Epidermal melanocyte (primary cell): ENCODE measurements at regions not wholly inside any gene's neighbourhood (a gene's known extent, or its start where the extent isn't known, plus 50 kb on each side); places are given as distances from the start of the nearest gene placed in this dataset.
"Not testable (repeated sequence)": the region's sequence is repeated elsewhere in the genome, so short reads cannot be mapped to it uniquely, and the experiment has no call there.

Source experiments
- DNase-seq: peaks from one replicate; pipeline ENCODE4 v3.0.0; 2011; ENCODE audit warnings: low spot score; ENCODE audit not compliant: insufficient read length

- DNase-seq: no peak
These were observed 367.0 kb upstream of the FANCL start for GRCh38 chr2:58608146-58608545.

- DNase-seq: no peak
These were observed 366.3 kb upstream of the FANCL start for GRCh38 chr2:58607448-58607847.

GRCh38 chr2:58606799-58607198, 365.7 kb upstream of the FANCL start:
- DNase-seq: no peak

- no peak for DNase-seq
These were observed 363.0 kb upstream of the FANCL start for GRCh38 chr2:58604096-58604495.

GRCh38 chr2:58601017-58601416, 359.9 kb upstream of the FANCL start:
- DNase-seq: no peak

- DNase-seq: no peak
These were observed 357.0 kb upstream of the FANCL start for GRCh38 chr2:58598171-58598570.

- no peak for DNase-seq
These were observed 354.6 kb upstream of the FANCL start for GRCh38 chr2:58595714-58596113.

- no peak for DNase-seq
These were observed 353.6 kb upstream of the FANCL start for GRCh38 chr2:58594762-58595161.

- no peak for DNase-seq
These were observed 353.1 kb upstream of the FANCL start for GRCh38 chr2:58594175-58594574.

- not testable (repeated sequence) for DNase-seq
These were observed 345.1 kb upstream of the FANCL start for GRCh38 chr2:58586178-58586577.

- DNase-seq: no peak
These were observed 344.1 kb upstream of the FANCL start for GRCh38 chr2:58585233-58585632.

GRCh38 chr2:58584606-58585118, 343.5 kb upstream of the FANCL start:
- DNase-seq: no peak

GRCh38 chr2:58578276-58578675, 337.2 kb upstream of the FANCL start:
- no peak for DNase-seq

GRCh38 chr2:58574873-58575272, 333.7 kb upstream of the FANCL start:
- DNase-seq: no peak

GRCh38 chr2:58572731-58573130, 331.6 kb upstream of the FANCL start:
- no peak for DNase-seq

- DNase-seq: no peak
These were observed 330.2 kb upstream of the FANCL start for GRCh38 chr2:58571181-58571852.

- no peak for DNase-seq
These were observed 328.5 kb upstream of the FANCL start for GRCh38 chr2:58569475-58570185.

GRCh38 chr2:58568901-58569300, 327.8 kb upstream of the FANCL start:
- no peak for DNase-seq

GRCh38 chr2:58562276-58562675, 321.2 kb upstream of the FANCL start:
- DNase-seq: no peak

- no peak for DNase-seq
These were observed 319.4 kb upstream of the FANCL start for GRCh38 chr2:58560531-58560930.

- DNase-seq: no peak
These were observed 317.8 kb upstream of the FANCL start for GRCh38 chr2:58558881-58559280.

- no peak for DNase-seq
These were observed 316.1 kb upstream of the FANCL start for GRCh38 chr2:58557176-58557575.

GRCh38 chr2:58553937-58554336, 312.8 kb upstream of the FANCL start:
- DNase-seq: no peak
